Liver (tissue), 8 donors: ENCODE measurements at regions not wholly inside any gene's neighbourhood (a gene's known extent, or its start where the extent isn't known, plus 50 kb on each side); places are given as distances from the start of the nearest gene placed in this dataset.

Experiments used
- DNase-seq: peaks from one replicate; pipeline ENCODE4 v3.0.0-alpha.2; 2017; ENCODE audit warnings: low spot score
- H3K27ac ChIP-seq, 2 donors: one replicate each; pipeline ENCODE4 v1.7.0; 2013; ENCODE audit warnings: inconsistent platforms in 2 of 2, low read length in 2 of 2, control low read depth in 1 of 2, low read depth in 1 of 2, mild to moderate bottlenecking in 1 of 2
- H3K27me3 ChIP-seq, 4 donors: one replicate each; pipeline versions ENCODE4 v1.6.1 to v1.7.0; 2013; ENCODE audit warnings: low read length in 3 of 4, inconsistent platforms in 1 of 4, mild to moderate bottlenecking in 1 of 4, moderate library complexity in 1 of 4; ENCODE audit not compliant: control insufficient read depth in 4 of 4, insufficient read depth in 4 of 4
- H3K36me3 ChIP-seq, 4 donors: one replicate each; pipeline versions ENCODE4 v1.6.1 to v1.7.0; 2013; ENCODE audit warnings: low read length in 3 of 4, mild to moderate bottlenecking in 3 of 4, low read depth in 1 of 4, moderate library complexity in 1 of 4; ENCODE audit not compliant: control insufficient read depth in 4 of 4, insufficient read depth in 3 of 4
- H3K4me1 ChIP-seq, 4 donors: one replicate each; pipeline versions ENCODE4 v1.6.1 to v1.7.0; 2013; ENCODE audit warnings: low read length in 3 of 4, mild to moderate bottlenecking in 3 of 4, moderate library complexity in 1 of 4; ENCODE audit not compliant: control insufficient read depth in 4 of 4, insufficient read depth in 4 of 4
- H3K4me3 ChIP-seq, 3 donors: one replicate each; pipeline versions ENCODE4 v1.6.1 to v1.7.0; 2013; ENCODE audit warnings: low read length in 3 of 3, control low read depth in 1 of 3, low read depth in 1 of 3, mild to moderate bottlenecking in 1 of 3
- H3K9ac ChIP-seq, 2 donors: one replicate each; pipeline ENCODE4 v1.7.0; 2013; ENCODE audit warnings: low read length in 2 of 2, mild to moderate bottlenecking in 2 of 2, moderate library complexity in 2 of 2, control low read depth in 1 of 2, low read depth in 1 of 2
- H3K9me3 ChIP-seq, 4 donors: one replicate each; pipeline versions ENCODE4 v1.6.1 to v1.7.0; 2013; ENCODE audit warnings: low read length in 3 of 4; ENCODE audit not compliant: control insufficient read depth in 4 of 4
- EGR1 ChIP-seq, 2 donors: IDR thresholded peaks; 2 replicates each; pipeline ENCODE4 v1.6.1; 2016 to 2018; ENCODE audit warnings: antibody characterized with exemption in 2 of 2, low read depth in 2 of 2
- FOXA1 ChIP-seq: IDR thresholded peaks from 2 replicates; pipeline ENCODE4 v1.6.1; 2016; ENCODE audit warnings: antibody characterized with exemption
- FOXA2 ChIP-seq: IDR thresholded peaks from 2 replicates; pipeline ENCODE4 v1.6.1; 2016; ENCODE audit warnings: antibody characterized with exemption
- GABPA ChIP-seq, 2 donors: IDR thresholded peaks in 1 of 2; conservative IDR thresholded peaks in 1 of 2; 2 replicates each; pipeline ENCODE4 v1.6.1; 2016; ENCODE audit warnings: antibody characterized with exemption in 2 of 2, mild to moderate bottlenecking in 1 of 2, moderate library complexity in 1 of 2
- HNF4A ChIP-seq, 2 donors: conservative IDR thresholded peaks; 2 replicates each; pipeline ENCODE4 v1.6.1; 2016; ENCODE audit warnings: antibody characterized with exemption in 2 of 2, mild to moderate bottlenecking in 2 of 2
- HNF4G ChIP-seq: IDR thresholded peaks from 2 replicates; pipeline ENCODE4 v1.6.1; 2016; ENCODE audit warnings: antibody characterized with exemption
- JUND ChIP-seq, 2 donors: IDR thresholded peaks; 2 replicates each; pipeline ENCODE4 v1.6.1; 2016; ENCODE audit warnings: antibody characterized with exemption in 2 of 2
- NR2F2 ChIP-seq: IDR thresholded peaks from 2 replicates; pipeline ENCODE4 v1.6.1; 2016; ENCODE audit warnings: antibody characterized with exemption
- RAD21 ChIP-seq, 2 donors: IDR thresholded peaks; 2 replicates each; pipeline ENCODE4 v1.6.1; 2016; ENCODE audit warnings: antibody characterized with exemption in 2 of 2, mild to moderate bottlenecking in 2 of 2
- RXRA ChIP-seq, 2 donors: IDR thresholded peaks; 2 replicates each; pipeline ENCODE4 v1.6.1; 2017 to 2018; ENCODE audit warnings: antibody characterized with exemption in 2 of 2, mild to moderate bottlenecking in 1 of 2
- SP1 ChIP-seq: IDR thresholded peaks from 2 replicates; pipeline ENCODE4 v1.6.1; 2018; ENCODE audit warnings: antibody characterized with exemption, mild to moderate bottlenecking
- TAF1 ChIP-seq: conservative IDR thresholded peaks from 2 replicates; pipeline ENCODE4 v1.6.1; 2016; ENCODE audit warnings: antibody characterized with exemption, mild to moderate bottlenecking
- ZBTB33 ChIP-seq: IDR thresholded peaks from 2 replicates; pipeline ENCODE4 v1.6.1; 2016; ENCODE audit warnings: antibody characterized with exemption
- WGBS: extraction: QIAGEN DNeasy Blood & Tissue Kit; methylation state at CpG from one replicate; pipeline ENCODE4 v1.1.7; 2013; 5-methylcytosine and 5-hydroxymethylcytosine counted together
- TF ChIP-seq, protein P1 (sequence below): fragments of 150-350 bp; IDR thresholded peaks from 2 replicates; pipeline ENCODE4 v1.5.1; 2017; ENCODE audit warnings: improper control_type of control experiment, low read depth, low read length; ENCODE audit not compliant: missing input control
- TF ChIP-seq, protein P2 (sequence below): IDR thresholded peaks from 2 replicates; pipeline ENCODE4 v1.6.1; 2016; ENCODE audit warnings: antibody characterized with exemption
- TF ChIP-seq, protein P3 (sequence below): IDR thresholded peaks from 2 replicates; pipeline ENCODE4 v1.6.1; 2016; ENCODE audit warnings: antibody characterized with exemption, mild to moderate bottlenecking
- TF ChIP-seq, protein P4 (sequence below): IDR thresholded peaks from 2 replicates; pipeline ENCODE4 v1.6.1; 2016; ENCODE audit warnings: antibody characterized with exemption
- donor health status: healthy.
- donor health status: healthy.
- donor health status: healthy.
- donor health status: healthy.
- donor health status: healthy.

DNA sequence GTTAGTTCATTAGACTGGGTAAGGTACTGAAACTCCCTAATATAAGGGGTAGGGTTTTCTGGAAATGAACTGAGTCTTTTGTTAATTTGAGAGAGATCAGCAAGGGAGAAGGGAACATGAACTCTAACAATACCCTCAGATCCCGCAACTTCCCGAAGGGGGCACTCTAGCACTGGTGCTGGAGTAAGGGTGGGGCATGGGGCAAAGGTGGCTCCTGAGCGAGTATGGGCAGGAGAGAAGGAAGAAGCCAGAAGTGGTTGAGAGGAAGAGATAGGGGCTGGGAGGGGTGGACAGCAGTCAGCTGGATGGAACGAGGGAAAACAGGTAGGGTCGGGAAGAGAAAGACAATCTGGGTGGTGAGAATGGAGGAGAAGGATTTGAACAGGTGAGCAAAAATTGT lies 183.2 kb upstream of the MAGEE2 start:
- 52% methylated on average over 5 of the region's 5 CpGs for WGBS
- Histone ChIP-seq H3K4me3 (no peak overlapping the region), H3K27me3 (no peaks in the 10 kb centered on the region), H3K27ac (no peak overlapping the region), H3K9me3 (peaks cover 0 to 5% (median 1%) of the 10 kb centered on the region in 4 donors), H3K9ac (no peak overlapping the region), H3K36me3 (no peaks in the 10 kb centered on the region), H3K4me1 (no peaks in the 10 kb centered on the region)
- DNase-seq = no peak
- TF ChIP-seq FOXA2 = no peak
- no peak for TF ChIP-seq GABPA (IDR thresholded peaks at IDR 0.05 in 1 of 2, conservative IDR thresholded peaks at IDR 0.05 in 1 of 2)
- no peak for TF ChIP-seq HNF4A (conservative IDR thresholded peaks at IDR 0.05)

GRCh38 chrX:75986976-75987375 lies 185.9 kb upstream of the PBDC1 start:
- no peak overlapping the region for H3K27ac ChIP-seq
- H3K9me3 ChIP-seq = no peaks in the 10 kb centered on the region
- H3K27me3 ChIP-seq = peaks cover 0 to 2% (median 0%) of the 10 kb centered on the region in 4 donors
- H3K36me3 ChIP-seq = no peaks in the 10 kb centered on the region
- H3K9ac ChIP-seq = no peak overlapping the region
- H3K4me3 ChIP-seq = no peak overlapping the region
- no peak for DNase-seq
- H3K4me1 ChIP-seq = no peaks in the 10 kb centered on the region
- WGBS = 28% methylated on average over 2 of the region's 2 CpGs
- TF ChIP-seq FOXA1 = no peak
- TF ChIP-seq, protein P1, sequence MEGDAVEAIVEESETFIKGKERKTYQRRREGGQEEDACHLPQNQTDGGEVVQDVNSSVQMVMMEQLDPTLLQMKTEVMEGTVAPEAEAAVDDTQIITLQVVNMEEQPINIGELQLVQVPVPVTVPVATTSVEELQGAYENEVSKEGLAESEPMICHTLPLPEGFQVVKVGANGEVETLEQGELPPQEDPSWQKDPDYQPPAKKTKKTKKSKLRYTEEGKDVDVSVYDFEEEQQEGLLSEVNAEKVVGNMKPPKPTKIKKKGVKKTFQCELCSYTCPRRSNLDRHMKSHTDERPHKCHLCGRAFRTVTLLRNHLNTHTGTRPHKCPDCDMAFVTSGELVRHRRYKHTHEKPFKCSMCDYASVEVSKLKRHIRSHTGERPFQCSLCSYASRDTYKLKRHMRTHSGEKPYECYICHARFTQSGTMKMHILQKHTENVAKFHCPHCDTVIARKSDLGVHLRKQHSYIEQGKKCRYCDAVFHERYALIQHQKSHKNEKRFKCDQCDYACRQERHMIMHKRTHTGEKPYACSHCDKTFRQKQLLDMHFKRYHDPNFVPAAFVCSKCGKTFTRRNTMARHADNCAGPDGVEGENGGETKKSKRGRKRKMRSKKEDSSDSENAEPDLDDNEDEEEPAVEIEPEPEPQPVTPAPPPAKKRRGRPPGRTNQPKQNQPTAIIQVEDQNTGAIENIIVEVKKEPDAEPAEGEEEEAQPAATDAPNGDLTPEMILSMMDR = no peak
- no peak for TF ChIP-seq HNF4A (conservative IDR thresholded peaks at IDR 0.05)
- TF ChIP-seq NR2F2 = no peak

GRCh38 chrX:75989806-75990590 lies 182.9 kb upstream of the PBDC1 start:
- Histone ChIP-seq H3K27me3 (no peaks in the 10 kb centered on the region), H3K4me3 (no peak overlapping the region), H3K9me3 (no peaks in the 10 kb centered on the region), H3K9ac (no peak overlapping the region), H3K4me1 (no peaks in the 10 kb centered on the region), H3K27ac (no peak overlapping the region), H3K36me3 (no peaks in the 10 kb centered on the region)
- DNase-seq = no peak
- WGBS = 51% methylated on average over 3 of the region's 3 CpGs
- TF ChIP-seq, protein P2, sequence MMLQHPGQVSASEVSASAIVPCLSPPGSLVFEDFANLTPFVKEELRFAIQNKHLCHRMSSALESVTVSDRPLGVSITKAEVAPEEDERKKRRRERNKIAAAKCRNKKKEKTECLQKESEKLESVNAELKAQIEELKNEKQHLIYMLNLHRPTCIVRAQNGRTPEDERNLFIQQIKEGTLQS = no peak
- TF ChIP-seq, protein P3, sequence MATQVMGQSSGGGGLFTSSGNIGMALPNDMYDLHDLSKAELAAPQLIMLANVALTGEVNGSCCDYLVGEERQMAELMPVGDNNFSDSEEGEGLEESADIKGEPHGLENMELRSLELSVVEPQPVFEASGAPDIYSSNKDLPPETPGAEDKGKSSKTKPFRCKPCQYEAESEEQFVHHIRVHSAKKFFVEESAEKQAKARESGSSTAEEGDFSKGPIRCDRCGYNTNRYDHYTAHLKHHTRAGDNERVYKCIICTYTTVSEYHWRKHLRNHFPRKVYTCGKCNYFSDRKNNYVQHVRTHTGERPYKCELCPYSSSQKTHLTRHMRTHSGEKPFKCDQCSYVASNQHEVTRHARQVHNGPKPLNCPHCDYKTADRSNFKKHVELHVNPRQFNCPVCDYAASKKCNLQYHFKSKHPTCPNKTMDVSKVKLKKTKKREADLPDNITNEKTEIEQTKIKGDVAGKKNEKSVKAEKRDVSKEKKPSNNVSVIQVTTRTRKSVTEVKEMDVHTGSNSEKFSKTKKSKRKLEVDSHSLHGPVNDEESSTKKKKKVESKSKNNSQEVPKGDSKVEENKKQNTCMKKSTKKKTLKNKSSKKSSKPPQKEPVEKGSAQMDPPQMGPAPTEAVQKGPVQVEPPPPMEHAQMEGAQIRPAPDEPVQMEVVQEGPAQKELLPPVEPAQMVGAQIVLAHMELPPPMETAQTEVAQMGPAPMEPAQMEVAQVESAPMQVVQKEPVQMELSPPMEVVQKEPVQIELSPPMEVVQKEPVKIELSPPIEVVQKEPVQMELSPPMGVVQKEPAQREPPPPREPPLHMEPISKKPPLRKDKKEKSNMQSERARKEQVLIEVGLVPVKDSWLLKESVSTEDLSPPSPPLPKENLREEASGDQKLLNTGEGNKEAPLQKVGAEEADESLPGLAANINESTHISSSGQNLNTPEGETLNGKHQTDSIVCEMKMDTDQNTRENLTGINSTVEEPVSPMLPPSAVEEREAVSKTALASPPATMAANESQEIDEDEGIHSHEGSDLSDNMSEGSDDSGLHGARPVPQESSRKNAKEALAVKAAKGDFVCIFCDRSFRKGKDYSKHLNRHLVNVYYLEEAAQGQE = no peak
- TF ChIP-seq JUND (IDR thresholded peaks at IDR 0.05) = no peak
- TF ChIP-seq ZBTB33 = no peak
- no peak for TF ChIP-seq NR2F2
- TF ChIP-seq EGR1 (IDR thresholded peaks at IDR 0.05; ENCODE audit: low read depth in 2 of 2) = no peak
- no peak for TF ChIP-seq RAD21 (IDR thresholded peaks at IDR 0.05)
- no peak for TF ChIP-seq RXRA (IDR thresholded peaks at IDR 0.05)
- no peak for TF ChIP-seq TAF1
- no peak for TF ChIP-seq SP1
- TF ChIP-seq, protein P4, sequence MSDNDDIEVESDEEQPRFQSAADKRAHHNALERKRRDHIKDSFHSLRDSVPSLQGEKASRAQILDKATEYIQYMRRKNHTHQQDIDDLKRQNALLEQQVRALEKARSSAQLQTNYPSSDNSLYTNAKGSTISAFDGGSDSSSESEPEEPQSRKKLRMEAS = no peak
- no peak for TF ChIP-seq HNF4G
- TF ChIP-seq HNF4A (conservative IDR thresholded peaks at IDR 0.05) = no peak
- TF ChIP-seq, protein P1 = no peak
- no peak for TF ChIP-seq FOXA2
- TF ChIP-seq FOXA1 = no peak
